ENCODE measurements at regions not wholly inside any gene's neighbourhood (a gene's known extent, or its start where the extent isn't known, plus 50 kb on each side); places are given as distances from the start of the nearest gene placed in this dataset.
"Not testable (repeated sequence)": the region's sequence is repeated elsewhere in the genome, so short reads cannot be mapped to it uniquely, and the experiment has no call there.

GRCh38 chr12:102675672-102676071 lies 195.3 kb upstream of the IGF1 start:
- H3K27ac ChIP-seq, result no peak overlapping the region
- no peak overlapping the region for H3K4me3 ChIP-seq

GRCh38 chr12:102673606-102674005 lies 193.2 kb upstream of the IGF1 start:
- H3K4me3 ChIP-seq, result no peak overlapping the region
- H3K27ac ChIP-seq, result no peak overlapping the region

GRCh38 chr12:102672212-102672611 lies 191.8 kb upstream of the IGF1 start:
- H3K27ac ChIP-seq, H3K4me3 ChIP-seq: not testable (repeated sequence)

- Histone ChIP-seq H3K27ac (no peak overlapping the region), H3K4me3 (no peak overlapping the region)
These were observed 188.7 kb upstream of the IGF1 start for GRCh38 chr12:102669056-102669455.

DNA sequence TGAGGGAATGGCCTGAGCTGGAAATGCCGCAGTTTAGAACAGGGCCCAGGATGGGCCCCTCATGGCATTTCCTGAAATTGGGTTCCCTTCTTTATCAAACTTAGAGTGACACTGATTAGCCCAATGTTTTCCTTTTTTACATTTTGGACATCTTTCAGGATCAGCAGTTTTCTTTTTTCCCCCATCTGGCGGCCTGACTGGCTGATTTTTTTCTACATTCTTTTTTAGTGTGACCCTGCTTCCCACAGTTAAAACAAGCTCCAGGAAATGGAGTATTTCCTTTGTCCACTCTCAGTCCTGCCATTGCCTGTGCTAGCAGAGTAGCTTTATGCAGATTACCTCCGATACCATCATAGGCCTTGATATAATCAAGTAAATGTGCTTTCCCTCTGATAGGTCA lies 185.8 kb upstream of the IGF1 start:
- H3K4me3 ChIP-seq, H3K27ac ChIP-seq: not testable (repeated sequence)

DNA sequence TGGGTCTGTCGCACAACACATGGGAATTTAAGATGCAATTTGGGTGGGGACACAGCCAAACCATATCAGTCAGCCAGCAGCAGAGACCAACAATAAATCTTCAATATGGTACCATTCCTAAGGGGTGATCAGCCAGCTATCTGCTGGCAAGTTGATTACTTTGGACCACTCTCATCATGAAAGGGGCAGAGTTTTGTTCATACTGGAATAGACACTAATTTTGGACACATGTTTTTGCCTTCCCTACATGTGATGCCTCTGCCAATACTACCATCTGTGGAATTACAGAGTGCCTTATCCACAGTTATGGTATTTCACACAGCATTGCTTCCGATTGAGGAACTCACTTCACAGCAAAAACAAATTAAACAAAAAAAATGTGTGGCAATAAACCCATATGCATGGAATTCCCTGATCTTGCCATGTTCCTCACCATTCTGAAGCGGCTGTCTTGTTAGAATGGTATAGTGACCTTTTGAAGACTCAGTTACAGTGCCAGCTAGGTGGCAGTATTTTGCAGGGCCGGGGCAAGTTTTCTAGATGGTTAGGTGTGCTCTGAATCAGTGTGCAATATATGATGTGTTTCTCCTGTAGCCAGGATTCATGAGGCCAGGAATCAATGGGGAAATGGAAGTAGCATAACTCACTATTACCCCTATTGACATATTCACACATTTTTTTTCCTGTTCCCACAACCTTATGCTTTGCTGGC lies 179.0 kb upstream of the IGF1 start:
- H3K4me3 ChIP-seq, result no peak overlapping the region
- no peak overlapping the region for H3K27ac ChIP-seq

- no peak overlapping the region for H3K27ac ChIP-seq
- no peak overlapping the region for H3K4me3 ChIP-seq
These were observed 173.0 kb upstream of the IGF1 start for GRCh38 chr12:102653406-102653805.

DNA sequence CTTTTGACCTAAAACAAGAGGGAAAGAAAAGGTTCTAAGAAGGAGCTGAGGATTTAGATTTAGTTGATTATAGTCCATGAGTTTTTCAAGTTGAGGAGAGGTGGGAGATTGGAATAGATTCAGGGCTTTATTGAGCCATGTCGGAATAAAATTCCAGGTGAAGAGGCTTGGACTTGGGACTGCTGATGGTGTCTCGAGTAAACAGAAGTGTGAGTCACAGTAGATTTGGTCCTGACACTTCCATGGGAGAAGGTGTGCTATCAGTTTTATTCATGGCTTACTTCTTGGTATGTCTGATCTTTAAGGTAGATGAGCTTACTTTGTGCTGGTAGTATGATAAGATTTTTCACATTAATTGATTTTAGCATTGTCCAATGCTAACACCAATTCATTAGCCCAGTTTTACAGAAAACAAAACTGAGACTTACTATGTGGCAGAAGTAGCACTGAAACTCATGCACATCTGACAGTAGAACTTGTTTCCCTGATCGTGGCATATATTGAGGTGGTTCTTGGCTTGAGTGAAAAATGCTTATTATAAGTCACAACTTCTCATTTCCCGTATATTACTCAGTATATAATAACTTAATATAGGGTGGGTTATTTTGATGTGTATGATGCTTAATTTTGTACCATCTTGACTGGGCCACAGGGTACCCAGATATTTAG lies 172.4 kb upstream of the IGF1 start:
- no peak overlapping the region for H3K27ac ChIP-seq
- no peak overlapping the region for H3K4me3 ChIP-seq

GRCh38 chr12:102645968-102646367 lies 165.6 kb upstream of the IGF1 start:
- Histone ChIP-seq H3K27ac (no peak overlapping the region), H3K4me3 (no peak overlapping the region)

- no peak overlapping the region for H3K4me3 ChIP-seq
These were observed 163.7 kb upstream of the IGF1 start for GRCh38 chr12:102643879-102644575.

GRCh38 chr12:102642199-102642598 lies 161.8 kb upstream of the IGF1 start:
- no peak overlapping the region for H3K4me3 ChIP-seq
- no peak overlapping the region for H3K27ac ChIP-seq

More at GRCh38 chr12:102643879-102644575, 163.7 kb upstream of the IGF1 start:
- H3K27ac ChIP-seq, result no peak overlapping the region

DNA sequence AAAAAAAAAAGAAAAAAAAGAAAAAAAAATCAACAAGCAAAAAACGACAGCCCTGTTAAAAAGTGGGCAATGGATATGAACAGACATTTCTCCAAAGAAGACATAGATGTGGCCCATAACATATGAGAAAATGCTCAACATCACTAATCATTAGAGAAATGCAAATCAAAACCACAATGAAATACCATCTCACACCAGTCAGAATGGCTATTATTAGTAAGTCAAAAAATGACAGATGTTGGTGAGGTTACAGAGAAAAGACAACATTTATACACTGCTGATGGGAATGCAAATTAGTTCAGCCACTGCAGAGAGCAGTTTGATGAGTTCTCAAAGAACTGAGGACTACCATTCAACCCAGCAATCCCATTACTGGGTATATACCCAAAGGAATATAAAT lies 160.3 kb upstream of the IGF1 start:
- not testable (repeated sequence) for H3K27ac ChIP-seq, H3K4me3 ChIP-seq

DNA sequence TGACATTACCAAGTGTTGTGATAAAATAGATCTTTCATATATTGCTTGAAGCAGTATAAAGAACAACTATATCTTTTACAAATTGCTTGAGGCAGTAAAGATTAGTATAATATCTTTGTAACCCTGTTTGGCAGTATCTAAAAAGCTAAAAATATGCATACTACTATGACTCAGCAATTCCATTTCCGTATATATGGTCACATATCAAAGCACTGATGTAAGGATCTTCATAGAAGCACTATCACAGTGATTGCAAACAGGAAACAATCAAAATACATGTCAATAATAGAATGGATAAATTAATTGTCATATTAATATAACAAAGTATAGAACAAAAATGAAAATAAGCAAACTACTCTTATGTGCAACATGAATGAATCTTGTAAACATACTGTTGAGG lies 158.4 kb upstream of the IGF1 start:
- no peak overlapping the region for H3K4me3 ChIP-seq
- no peak overlapping the region for H3K27ac ChIP-seq

DNA sequence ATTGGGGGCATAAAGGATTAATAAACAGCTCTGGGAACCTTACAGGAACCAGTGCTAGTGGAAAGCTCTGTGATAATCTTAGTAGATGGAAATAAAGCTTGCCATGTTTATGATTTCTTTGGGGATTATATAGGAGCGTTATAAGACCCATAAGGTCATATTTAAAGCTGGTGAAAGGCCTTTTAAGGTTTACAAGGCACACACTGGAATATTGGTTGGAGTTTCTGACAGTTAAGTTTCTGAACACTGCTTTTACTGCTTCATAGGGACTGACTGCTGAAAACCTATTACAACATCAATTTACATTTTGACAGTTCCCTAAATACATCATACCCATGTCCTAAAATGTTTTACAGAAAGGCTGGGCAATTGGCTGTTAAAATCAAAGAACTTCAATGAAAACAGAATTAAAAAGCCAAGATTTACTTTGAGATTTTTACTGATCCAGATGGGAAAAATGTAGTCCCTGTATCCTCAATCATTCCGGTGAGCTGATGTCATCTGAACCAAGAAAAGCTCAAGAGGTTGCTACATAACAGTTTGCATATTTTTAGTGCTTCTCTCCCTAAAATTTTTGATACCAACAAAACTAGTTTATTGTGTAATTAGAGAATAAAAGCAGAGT lies 153.7 kb upstream of the IGF1 start:
- H3K27ac ChIP-seq, result no peak overlapping the region
- H3K4me3 ChIP-seq, result no peak overlapping the region

GRCh38 chr12:102631274-102631673 lies 150.9 kb upstream of the IGF1 start:
- H3K27ac ChIP-seq, result no peak overlapping the region
- no peak overlapping the region for H3K4me3 ChIP-seq

DNA sequence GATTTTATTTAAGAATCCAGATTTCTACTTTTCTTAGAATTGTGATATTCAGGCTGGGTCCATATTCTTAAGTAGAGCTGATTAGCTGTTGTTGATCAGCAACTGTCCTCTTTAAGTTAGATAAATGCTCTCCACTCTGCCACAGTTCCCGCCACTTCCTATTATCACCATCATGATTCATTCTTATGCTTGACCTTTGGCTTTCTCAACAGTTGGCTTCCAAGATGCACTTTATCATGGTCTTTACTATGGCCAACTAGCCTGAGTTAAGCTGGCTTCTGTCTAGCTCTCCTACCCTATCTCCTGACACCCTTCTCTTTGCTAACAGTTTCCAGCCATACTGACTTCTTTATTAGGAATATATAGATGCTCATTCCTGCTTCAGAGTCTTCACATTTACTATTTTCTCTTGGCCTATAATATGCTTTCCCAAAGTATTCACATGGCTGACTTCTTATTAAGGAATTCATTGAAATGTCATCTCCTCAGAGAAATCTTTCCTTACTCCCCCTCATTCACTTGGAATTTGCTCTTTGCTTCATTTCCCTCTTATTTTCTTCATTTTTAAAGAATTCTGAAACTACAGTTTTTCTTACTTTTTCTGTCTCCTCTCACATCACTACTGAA lies 149.0 kb upstream of the IGF1 start:
- Histone ChIP-seq H3K4me3 (no peak overlapping the region), H3K27ac (no peak overlapping the region)

- no peak overlapping the region for H3K4me3 ChIP-seq
- no peak overlapping the region for H3K27ac ChIP-seq
These were observed 145.5 kb upstream of the IGF1 start for GRCh38 chr12:102625819-102626218.

DNA sequence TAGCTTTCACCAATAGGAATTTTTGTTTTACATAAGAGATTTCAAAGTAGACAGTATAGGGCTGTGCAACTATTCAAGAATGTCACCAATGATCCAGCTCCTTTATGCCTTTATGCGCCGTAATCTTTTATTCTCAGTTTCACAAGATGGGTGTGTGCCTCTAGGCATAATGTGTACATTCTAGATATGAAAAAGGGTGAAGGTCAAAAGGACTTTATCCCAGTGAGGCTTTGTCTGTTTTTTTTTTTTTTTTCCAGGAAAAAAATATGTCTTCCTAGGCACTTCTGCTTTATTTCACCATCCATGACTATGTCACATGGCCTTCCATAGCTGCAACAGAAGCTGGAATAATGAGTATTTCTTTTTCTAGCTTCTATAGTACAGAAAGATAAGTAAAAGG lies 142.3 kb upstream of the IGF1 start:
- no peak overlapping the region for H3K27ac ChIP-seq
- H3K4me3 ChIP-seq, result no peak overlapping the region

- Histone ChIP-seq H3K4me3 (no peak overlapping the region), H3K27ac (peak overlapping the region in 1 of 21 experiments; percentile 13)
These were observed 138.0 kb upstream of the IGF1 start for GRCh38 chr12:102618197-102618877.

DNA sequence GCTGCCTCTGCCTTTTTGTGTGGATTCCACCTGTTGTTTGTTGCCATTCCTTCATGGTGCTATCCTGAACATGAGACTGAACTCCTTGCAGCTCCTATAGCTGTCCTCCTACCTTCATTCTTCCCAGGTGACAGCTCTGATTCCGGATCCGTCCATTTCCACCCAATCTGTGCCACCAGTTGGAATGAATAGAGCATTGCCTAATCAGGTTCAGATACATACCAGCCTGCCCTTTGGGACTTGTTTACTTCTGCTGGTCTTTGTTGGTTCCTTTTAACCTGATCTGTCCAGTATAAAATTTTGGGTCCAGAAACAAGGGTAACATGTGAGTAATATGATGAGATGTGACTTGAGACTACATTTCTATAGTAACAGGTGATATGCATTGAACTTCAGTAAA lies 136.3 kb upstream of the IGF1 start:
- H3K27ac ChIP-seq, result no peak overlapping the region
- no peak overlapping the region for H3K4me3 ChIP-seq
